ENCODE measurements at regions not wholly inside any gene's neighbourhood (a gene's known extent, or its start where the extent isn't known, plus 50 kb on each side); places are given as distances from the start of the nearest gene placed in this dataset.

GRCh38 chr12:67137256-67137655 is 131.9 kb upstream of the CAND1 start:
- TF ChIP-seq POLR2AphosphoS5 (IDR thresholded peaks at IDR 0.05; ENCODE audit: low read depth, low read length), result no peak
- no peak for TF ChIP-seq POLR2A (IDR thresholded peaks at IDR 0.05; ENCODE audit: low read depth, low read length)
- no peak for TF ChIP-seq PAX5 (IDR thresholded peaks at IDR 0.05; ENCODE audit: insufficient read depth, low read length, severe bottlenecking)

All from GM12891 (cell line).